ENCODE measurements at regions not wholly inside any gene's neighbourhood (a gene's known extent, or its start where the extent isn't known, plus 50 kb on each side); places are given as distances from the start of the nearest gene placed in this dataset.

- no peak for TF ChIP-seq CTCF (IDR thresholded peaks at IDR 0.05)
- TF ChIP-seq POLR2A (IDR thresholded peaks at IDR 0.05): no peak
Measured at GRCh38 chr4:100591161-100591876, 73.5 kb upstream of the EMCN start.

All from right lobe of liver (tissue), 4 donors.